NCI-H1092 treated with DMSO at 0.1 percent for 48 hours (cell line): ENCODE measurements at regions not wholly inside any gene's neighbourhood (a gene's known extent, or its start where the extent isn't known, plus 50 kb on each side); places are given as distances from the start of the nearest gene placed in this dataset.

Source experiments
- DNase-seq: peaks from one replicate; lab custom pipeline; 2025; lab: John Stamatoyannopoulos, UW

DNA sequence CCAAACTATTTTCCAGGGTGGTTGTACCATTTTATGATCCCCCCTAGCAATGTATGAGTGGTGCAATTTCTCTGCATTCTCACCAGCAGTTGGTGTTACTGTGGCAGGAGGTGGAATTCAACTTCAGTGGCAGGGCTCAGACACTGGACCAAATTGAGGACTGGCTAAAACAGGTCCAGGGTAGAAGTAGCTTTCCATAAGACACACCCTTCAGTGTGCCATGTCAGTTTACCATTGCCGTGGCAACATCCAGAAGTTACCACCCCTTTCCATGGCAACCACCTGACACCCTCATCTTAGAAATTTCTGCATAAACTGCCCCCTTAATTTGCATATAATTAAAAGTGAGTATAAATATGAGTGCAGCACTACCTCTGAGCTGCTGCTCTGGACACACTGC lies 180.7 kb upstream of the GGTLC1 start:
- DNase-seq = no peak

DNA sequence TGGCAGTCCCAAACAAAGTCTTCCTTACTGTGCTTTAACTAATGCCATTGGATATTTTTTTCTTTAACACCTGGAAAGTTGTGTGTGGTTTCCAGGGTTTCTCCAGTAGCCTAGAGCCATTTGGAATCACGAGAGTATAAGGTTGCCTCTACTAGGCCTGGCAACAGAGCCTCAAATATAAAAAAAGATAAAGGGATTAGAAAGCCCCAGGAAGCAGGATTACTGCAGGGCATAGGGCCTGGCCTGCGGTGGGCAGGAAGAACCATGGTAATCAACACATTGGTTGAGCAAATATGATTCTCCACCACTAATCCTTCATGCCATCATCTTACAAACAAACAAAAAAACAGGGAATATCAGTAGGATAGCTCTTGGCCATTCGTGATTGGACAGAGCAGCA lies 177.8 kb upstream of the GGTLC1 start:
- no peak for DNase-seq

DNA sequence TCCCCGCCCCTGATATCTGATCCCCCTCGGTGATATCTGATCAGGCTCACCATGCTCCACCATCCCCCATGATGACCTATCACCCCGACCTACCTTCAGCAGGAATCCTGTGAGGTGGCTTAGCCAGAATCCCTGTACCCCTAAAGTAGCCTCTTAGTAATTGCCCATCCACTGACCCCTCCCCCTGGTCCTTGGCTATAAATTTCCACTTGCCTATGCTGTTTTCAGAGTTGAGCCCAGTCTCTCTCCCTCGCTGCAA lies 177.5 kb upstream of the GGTLC1 start:
- DNase-seq = no peak

DNA sequence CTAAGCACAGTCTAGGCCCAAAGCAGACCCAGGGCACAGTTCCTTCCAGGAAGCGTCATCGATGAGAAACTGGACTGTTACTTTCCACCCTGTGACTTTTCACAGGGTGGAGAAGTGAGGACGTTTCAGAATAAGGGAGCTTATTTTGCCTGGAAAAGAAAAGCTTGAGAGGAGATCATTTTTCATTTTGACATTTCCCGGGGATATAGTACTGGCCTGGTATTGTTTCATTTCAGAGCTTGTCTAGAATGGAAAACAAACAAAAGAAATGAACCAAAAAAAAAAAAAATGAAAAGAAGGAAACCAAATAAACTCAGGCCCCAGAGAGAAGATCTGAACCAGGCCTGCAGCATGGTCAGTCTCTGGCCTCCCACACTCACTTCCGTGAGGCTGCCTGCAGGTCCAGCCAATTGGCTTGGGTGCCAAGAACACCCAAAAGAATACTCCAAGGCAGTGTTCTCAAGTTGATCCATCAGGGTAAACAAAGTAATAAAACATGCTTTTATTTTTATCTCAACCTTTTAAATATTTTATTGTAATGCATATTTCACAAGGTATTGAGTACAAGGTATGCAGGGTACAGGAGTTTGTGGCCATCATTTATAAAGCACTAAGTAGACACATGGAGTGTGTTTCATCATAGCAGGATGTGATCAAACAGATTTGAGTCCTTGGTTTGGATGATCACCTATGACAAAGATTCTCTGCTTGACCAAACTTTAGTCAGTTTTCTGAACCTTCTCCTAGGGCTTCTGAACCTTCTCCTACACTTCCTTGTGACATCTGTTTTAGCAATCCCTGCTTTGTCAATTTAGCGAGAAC lies 176.9 kb upstream of the GGTLC1 start:
- DNase-seq = no peak

DNA sequence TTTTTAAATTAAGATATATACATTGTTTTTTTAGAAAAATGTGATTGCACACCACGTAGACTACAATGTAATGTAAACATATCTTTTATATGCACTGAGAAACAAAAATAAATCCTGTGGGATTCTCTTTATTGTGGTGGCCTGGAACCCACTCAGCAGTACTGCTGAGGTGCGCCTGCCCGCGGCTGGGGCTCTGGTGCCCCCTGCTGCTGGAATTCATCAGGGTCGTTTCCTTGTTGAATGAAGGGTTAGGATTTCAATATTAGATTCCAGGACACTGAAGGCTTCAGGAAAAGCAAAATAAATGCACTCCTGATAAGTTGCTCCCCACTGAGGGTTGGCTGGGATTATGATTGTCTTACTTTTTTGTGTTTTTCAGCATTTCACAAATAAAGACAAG lies 175.8 kb upstream of the GGTLC1 start:
- no peak for DNase-seq

DNA sequence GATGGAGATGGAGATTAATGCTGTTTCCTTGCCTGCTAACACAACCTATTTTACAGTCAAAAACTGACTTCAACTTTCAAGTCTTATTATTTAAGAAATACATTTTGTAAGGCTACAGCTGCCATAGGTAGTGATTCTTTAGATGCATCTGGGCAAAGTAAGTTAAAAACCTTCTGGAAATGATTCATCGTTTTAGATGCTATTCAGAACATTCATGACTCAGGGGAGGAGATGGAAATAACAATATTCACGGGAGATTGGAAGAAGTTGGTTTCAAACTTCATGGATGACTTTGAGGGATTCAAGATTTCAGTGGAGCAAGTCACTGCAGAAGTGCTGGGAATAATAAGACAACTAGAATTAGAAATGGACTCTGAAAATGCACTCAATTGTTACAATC lies 174.9 kb upstream of the GGTLC1 start:
- DNase-seq = no peak

DNA sequence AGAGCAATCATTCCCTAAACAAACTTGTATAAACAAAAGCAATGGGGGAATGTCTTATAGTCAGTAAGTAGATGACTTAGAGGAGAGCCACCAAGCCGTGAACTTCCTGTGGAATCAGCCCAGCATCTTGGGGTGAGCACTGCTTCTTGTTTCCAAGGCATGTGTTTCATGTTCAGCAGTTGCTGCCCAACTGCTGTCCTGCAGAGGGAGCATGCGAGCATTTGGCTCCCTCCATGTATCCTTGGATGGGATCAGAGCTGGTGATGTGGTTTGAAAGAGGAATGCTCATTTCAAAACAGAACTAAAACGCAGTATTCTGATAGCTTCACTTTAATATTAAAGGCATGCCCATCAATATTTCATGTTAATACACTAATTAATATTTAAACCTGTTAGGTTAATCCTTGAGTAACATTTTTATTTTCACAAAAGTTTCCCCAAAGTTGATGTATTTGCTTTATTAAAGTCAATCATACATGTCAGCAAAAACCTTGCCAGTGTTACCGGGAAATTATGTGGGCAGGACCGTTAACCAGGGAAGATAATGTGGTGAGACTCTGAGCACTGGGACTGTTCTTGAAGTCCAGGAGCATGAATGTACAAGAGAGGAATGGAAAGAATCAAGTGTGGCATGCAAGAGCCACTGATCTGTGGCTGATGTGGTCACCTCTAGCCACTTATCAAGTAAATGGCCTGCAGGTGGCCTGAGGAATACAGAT lies 172.1 kb upstream of the GGTLC1 start:
- no peak for DNase-seq

DNA sequence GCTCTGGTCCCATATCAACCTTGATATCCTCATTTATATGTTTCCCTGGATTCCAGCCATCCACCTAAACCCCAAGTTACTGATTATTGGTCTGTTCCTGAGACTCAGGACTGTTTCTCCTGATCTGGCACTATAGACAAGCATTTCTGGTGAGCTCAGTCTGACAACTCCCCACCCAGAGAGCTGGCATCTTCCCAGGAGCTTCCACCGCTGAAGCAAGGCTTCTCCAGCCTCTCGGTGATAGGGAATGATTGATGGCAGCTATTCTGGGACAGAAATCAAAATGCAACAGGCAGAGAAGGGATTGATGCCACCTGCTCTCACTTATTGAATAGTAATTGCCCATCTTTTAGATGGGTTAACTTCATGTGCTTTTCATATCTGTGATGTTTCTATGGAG lies 169.7 kb upstream of the GGTLC1 start:
- no peak for DNase-seq

DNA sequence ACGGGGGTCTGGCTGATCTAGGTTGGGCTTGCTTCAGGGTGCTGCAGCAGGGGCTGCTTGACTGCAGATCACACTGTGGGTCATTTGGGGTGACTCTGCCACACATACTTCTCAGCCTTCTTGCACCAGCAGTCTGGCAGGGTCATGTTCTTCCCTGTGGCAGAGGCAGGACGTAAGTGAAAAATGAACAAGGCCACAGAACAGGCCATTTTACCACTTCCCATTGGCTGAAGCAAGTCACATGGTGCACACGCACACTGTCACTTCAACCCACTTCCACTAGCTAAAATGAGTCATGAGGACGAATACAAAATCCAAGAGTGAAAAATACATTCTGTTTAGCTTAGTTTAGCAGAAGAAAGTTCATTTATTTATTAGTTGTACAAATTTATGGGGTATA lies 168.6 kb upstream of the GGTLC1 start:
- no peak for DNase-seq

DNA sequence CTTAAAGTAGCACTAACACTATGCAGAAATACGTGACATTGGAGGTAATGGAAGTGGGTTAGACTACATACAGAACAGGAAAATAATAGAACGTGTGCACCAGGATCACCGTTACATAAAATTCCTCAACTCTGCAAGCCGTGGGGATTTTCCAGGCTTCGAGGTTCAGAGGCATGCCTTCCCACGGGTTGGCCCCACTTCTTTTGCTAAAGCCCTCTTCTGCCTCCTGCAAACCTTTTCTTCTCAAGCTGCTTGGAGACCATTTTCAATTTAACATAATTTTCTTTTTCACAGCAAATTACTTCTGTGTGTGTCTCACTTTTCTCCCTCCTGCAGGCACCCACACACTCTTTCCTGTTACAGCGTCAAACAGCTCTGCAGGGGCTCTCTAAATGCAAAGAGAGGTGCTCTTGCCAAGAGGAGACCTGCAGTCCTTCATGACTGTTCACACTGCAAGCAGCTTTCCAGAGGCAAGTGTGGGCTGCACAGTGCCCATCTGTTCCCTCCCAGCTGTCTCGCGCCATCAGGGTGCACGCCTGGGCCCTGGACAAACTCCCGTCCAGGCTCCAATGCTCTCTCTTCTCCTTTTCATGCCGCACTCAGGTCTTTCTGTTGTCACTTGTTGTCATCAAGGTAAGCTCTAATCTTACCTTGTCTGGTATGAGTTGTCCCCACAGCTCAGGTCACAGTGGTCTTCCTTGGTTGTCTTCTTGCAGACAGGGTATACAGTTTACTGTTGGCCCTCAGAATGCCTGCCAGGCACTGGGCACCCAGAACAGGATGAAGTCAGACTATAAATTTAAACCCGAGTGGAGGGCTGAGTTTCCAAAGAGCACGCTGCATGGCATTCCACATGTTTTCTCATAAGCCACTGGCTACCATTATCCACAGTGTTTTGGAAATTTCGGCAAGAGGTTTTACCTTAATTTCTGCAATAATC lies 164.8 kb upstream of the GGTLC1 start:
- no peak for DNase-seq

DNA sequence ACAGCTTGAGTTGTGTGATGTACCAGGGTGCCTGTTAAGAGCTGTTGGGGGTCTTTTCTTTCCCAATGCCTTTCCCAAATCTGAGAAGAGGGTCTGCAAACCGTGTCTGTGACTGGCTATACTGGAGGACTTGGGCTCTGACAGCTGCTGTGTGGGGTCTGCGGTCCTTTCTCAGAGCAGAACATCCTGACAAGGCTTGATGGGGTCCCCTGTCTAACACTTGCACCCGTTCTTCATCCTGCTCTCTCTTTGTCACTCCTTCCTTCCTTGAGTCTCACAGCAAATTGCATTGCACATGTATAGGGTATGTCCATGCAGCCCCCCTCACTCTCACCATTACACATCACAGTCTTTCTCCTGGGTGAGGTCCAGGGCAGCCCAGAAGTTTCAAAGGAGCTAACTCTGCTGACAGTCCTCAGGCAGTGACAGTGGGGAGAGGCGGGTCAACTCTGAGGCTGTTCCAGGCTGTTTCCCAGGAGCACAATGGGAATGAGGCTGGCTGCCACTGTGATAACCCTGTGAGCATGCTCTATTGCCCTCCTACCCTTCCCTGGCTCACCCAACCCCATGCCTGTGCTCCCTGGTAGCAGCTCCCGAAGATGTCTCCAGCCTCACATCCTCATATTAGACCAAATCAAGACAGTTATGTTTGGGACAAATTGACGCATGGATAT lies 163.2 kb upstream of the GGTLC1 start:
- no peak for DNase-seq

DNA sequence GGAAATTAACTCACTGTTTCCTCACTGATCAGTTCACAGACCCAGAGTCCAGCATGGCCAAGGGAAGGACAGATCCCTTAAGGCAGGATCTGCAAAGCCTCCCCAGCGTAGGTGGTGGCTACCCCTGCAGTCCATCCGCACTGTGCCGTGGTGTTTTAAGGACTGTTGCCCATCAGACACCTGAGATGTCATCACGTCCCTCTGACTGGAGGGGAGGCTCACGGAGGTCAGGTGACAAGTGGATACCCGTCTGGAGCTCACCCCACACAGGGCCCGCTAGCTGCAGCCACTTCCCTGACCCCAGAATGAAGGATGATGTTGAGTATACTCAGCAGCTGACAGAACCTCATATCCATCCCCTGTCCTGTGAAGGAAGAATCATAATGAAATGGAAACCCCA lies 161.8 kb upstream of the GGTLC1 start:
- no peak for DNase-seq

DNA sequence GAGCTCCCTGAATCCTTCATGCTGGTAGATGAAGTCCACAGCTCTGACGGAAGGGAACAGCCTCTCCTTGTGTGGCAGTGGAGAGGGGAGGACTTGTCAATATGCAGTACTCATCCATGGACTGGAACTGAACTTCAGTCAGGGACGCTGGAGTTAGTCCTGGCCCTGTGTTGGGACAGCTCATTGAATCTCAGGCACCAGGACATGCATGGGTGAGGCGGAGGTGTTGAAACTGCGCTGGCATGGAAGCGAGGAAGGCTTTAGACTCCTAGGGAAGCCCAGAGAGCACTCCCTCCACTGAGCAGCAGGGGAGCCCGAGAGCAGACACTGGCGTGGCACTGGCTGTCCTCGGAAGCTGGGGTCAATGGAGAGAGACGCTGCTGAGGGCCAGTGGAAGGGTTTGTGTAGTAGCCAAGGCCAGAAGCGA lies 161.3 kb upstream of the GGTLC1 start:
- DNase-seq = no peak

DNA sequence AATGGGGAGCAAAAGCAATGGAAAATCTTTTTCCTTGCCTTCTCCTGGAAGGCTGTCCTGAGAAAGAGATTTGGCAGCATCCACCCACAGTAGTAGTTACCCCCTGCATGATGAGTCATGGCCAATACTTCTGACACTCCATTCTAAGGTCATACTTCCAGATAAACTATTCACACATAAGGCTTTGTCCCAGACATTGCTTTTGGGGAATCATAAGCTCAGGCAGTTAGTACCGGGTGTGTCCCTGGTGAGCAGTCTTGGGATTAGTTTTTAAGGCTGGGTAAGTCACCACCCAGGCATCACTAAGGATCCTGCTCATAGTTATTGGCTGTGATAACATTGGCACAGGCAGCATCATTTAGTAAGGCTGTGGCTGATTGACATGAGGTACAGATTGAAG lies 160.6 kb upstream of the GGTLC1 start:
- DNase-seq = no peak

DNA sequence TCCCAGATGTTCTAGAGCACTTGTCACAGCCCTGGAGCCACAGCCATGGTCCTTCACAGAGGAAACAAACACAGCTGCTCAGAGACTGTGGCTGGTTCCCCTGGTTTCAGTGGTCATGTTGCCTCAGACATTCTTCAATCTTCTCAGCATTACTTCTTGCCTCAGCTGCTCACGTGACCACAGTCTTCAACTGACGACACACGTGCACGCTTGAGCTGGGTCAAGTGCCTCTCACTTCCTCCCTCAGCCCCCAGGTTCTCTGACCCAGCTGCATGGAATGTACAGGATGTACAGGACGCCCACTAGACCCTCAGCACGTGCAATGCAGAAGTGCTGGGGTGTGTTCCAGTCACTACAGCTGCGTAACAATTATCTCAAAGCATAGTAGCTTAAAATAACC lies 159.8 kb upstream of the GGTLC1 start:
- no peak for DNase-seq

DNA sequence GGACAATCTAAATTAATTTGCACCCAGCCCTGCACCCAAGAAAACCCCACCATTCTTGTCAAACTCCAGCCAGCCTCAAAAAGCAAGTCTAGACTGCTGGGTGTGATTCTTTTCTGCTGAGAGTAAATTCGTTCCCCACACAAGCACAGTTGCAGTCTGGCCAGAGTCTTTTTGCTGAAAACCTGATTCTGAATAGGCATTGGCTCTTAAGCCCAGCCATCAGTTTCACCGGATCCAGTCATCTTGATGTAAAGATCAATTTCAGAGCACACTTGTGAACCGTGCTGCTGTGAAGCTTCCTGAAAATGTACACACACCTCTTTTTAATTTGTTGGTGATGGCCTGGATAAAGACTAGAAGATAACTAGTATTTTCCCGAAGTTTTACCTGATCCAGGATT lies 159.4 kb upstream of the GGTLC1 start:
- DNase-seq = no peak

DNA sequence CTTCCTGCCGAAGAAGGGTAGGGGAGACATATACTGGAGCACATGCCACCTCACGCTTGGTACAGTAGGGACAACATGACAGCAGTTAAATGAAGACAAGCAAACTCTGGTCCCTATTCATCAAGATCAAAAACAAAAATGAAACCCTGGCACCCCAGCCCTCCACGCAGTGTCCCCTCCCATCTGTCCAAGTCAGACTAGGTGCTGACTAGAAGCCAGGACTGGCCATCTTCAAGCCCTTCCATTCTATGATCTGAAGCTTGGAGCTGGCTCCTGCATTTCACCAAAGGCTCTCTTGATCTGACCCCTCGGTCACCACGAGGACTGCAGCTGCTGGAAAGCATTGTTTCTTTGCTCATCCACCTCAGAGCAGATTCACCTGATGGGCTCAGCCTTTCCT lies 158.9 kb upstream of the GGTLC1 start:
- no peak for DNase-seq

DNA sequence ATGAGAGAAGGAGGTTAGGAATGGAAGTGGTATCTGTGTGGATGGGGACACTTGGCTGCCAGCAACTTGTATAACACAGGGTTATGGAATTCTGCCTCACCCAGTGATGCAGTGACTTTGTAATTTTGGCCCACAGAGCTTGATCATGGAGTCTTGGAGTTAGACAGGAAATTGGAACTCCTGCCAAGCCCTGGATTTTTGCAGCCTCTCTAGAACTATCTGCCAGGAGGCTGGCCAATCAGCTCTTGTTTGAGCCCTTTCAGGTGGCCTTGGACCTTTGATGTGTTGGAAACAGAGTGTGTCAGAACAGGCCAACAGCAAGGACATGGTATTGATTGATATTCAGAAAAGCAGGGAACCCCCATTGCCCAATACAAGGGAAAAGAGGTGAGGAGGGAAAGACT lies 157.7 kb upstream of the GGTLC1 start:
- DNase-seq = no peak

DNA sequence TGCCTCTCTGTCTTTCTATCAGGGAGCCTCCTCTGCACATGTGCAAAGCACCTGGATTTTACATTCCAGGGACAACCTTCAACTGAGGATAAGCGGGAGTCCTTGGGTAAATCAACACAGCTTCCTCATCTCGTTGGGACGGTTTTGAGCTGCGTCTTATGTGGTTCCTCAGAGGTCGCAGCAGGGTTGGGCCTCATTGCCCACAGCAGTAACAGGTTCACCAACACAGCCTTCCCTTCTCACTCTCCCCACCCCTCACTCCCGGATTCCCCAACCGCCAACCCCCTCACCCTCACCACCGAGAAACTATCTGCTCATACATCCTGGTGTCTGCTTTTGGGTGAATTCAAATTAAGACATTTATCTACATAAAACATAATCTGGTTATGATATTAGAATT lies 155.8 kb upstream of the GGTLC1 start:
- no peak for DNase-seq

DNA sequence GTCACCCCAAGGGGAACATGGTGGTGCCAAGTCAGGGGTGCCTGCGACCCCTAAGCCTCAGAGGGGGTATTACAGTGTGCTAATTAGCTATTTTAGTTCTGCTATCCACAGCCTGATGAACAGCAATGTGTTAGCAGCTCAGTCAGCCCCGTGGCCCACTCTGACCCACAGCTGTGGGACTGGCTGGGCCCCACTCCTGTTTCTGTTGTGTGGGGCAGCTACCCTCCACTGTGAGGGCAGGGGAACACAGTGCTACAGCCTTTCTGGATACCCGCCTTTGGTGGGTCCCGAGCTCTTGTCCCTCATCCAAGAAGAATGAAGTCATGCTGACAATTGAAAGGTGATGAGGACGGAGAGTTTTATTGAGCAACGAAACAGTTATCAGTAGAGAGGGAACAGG lies 152.5 kb upstream of the GGTLC1 start:
- no peak for DNase-seq

DNA sequence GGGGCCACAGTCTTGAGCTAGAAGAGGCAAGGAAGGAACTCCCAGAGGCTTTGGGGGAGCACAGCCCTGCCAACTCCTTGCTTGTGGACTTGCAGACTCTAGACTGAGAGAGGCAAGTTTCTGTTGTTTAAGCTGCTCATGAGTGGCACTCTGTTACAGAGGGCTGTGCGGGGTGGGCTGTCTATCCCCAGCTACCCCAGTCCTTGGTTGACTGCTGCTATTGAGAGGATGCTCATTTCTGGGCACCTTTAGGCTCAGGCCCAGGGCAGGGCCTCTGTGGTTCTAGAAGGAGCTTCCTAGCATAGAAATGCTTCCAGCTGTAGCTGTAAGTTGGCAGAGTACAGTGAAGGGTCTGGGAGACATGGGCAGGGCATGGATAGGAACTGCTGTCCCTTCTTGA lies 151.3 kb upstream of the GGTLC1 start:
- DNase-seq = no peak

DNA sequence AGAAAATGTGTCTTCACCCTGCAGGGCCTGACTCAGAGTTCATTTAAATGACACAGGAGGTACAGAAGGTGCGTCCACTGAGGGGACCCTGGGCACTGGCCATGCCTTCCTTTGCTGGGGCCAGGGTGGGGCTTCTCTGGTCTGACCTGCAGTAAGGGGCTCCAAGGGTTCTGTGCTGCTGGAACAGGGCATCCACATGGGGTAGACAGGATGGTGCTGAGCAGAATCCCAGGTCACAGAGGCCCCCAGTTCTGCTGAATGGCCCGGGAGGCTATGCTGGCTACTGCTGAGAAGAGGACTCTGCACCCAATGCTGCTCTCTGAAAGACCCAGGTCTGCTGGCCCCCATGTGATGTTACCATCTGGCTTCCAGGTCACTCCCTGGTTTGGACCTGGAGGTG lies 150.4 kb upstream of the GGTLC1 start:
- no peak for DNase-seq
